Right forelimb (tissue), 1 donor: ENCODE measurements at regions not wholly inside any gene's neighbourhood (a gene's known extent, or its start where the extent isn't known, plus 50 kb on each side); places are given as distances from the start of the nearest gene placed in this dataset.
A peak's percentile ranks its signal among the peaks of the same experiment; 100 is the strongest.
"Not testable (repeated sequence)": the region's sequence is repeated elsewhere in the genome, so short reads cannot be mapped to it uniquely, and the experiment has no call there.

Experiments used
- DNase-seq: peaks from one replicate; pipeline ENCODE4 v3.0.0-alpha.2; 2018

DNA sequence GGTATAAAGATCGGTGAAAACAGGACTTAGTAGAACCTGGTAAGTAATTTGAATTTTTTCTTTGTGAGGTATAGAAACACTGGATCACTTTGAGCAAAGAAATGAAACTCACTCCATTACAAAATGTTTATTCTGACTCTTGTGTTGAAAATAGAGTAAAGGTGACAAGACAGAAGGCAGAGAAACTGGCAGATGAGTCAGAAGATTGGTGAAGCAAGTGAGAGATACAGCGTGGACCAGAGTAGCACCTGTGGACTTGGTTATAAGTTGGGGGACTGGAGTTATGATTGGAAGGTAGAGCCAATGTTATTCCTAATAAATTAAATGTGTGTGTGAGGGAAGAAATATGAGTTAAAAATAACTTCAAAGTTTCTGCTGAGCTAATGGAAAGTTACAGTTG, 620.9 kb downstream of the ZWINT start:
- no peak for DNase-seq

GRCh38 chr10:55734112-55734511, 626.9 kb downstream of the ZWINT start:
- no peak for DNase-seq

DNA sequence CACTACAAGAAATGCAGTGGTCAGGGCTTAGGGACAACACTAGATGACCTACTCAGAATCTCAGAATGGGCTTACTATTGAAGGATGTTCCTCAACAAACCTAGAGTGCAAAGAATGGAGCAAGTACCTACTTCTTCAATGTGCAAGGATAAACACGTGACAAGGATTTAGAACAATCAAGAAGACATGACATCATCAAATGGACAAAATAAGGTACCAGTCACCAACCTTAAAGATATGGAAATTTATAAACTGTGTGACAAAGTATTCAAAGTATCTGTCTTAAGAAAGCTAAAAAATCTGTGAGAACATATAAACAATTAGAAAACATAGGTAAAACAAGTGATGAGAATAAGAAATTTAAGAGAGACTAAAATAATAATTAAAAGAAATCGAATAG, 656.1 kb downstream of the ZWINT start:
- no peak for DNase-seq

GRCh38 chr10:55668326-55668922, 692.6 kb downstream of the ZWINT start:
- DNase-seq: no peak

DNA sequence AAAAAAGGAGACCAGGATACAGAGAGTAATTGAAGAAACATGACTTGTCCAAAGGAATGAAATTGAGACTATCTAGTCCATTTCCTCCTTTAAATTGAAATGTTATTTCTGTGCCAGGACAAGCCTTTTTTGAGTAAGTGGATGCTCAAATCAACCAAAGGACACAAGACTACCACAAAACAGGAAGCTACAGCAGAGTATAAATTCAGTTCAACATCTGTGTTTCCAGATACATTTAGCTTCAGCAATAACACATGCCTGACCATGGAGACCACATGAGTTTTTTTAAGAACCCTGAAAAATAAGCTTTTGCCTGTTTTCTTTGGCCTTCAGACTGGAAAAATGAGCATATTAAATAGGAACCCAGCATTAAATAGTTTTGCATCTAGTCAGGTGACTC, 707.5 kb downstream of the ZWINT start:
- DNase-seq: no peak

GRCh38 chr10:55641601-55642000, 719.5 kb downstream of the ZWINT start:
- DNase-seq: no peak

GRCh38 chr10:55631071-55631654, 729.9 kb downstream of the ZWINT start:
- DNase-seq: peak; percentile 78

DNA sequence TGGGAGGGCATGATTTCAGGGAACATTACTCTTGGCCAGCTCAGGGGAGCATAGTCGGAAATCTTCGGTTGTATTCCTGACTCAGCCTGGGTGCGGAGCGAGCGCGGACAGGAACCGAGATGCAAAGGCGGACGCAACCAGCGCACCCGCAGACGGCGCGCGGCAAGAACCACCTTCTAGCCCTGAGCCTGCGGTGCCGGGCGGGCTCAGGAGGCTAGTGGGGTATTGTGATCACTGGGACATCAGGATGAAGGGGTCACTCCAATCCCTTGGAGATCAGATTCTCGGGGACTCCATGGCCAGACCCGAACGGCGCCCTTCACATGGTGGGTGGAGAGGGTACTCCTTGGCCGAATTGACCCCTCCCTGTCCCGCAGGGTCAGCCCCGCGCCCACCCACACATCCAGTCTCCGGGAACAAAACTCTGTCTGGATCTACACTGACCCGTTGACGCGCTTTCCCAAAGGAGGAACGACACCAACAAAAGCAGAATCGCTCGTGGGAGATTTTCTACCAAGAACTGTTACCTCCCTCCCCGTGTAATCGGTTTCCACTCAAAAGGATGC, 730.5 kb downstream of the ZWINT start:
- peak; percentile 56 for DNase-seq

- peak; percentile 73 for DNase-seq
These were observed 731.1 kb downstream of the ZWINT start for GRCh38 chr10:55629793-55630490.

DNA sequence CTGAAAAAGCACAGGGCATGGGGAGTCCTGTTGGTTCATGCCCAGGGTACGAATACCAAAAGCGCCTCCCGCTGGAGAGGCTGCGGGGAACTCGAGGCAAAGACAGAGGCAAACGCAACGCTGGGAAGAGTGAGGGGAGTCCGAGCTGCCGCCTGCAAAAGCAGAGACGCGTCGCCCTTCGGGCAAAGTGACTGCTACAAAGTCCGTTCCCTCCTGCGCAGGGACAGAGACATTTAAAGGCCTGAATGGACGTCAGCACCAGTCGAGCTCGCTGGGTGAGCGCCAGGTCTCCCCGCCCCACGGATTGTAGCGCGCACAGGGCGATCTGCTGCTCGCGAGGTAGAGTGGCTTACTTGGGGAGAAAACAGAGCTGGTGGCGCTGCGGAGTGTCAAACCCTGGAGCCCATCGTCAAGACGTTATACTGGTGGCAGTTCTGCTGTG, 732.8 kb downstream of the ZWINT start:
- peak; percentile 49 for DNase-seq

- DNase-seq: no peak
These were observed 733.5 kb downstream of the ZWINT start for GRCh38 chr10:55627501-55628051.

DNA sequence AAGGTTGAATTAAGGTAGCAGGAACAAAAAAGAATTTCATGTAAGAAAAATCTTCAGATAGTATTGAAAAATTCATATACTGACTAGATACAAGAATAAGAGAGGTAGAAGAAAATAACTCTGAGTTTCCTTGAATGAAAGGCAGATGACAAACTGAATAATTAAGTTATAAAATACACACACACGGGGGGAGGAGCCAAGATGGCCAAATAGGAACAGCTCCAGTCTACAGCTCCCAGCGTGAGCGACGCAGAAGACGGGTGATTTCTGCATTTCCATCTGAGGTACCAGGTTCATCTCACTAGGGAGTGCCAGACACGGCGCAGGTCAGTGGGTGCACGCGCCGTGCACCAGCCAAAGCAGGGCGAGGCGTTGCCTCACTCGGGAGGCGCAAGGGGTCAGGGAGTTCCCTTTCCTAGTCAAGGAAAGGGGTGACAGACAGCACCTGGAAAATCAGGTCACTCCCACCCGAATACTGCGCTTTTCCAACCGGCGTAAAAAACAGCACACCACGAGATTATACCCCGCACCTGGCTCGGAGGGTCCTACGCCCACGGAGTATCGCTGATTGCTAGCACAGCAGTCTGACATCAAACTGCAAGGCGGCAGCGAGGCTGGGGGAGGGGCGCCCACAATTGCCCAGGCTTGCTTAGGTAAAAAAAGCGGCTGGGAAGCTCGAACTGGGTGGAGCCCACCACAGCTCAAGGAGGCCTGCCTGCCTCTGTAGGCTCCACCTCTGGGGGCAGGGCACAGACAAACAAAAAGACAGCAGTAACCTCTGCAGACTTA, 759.2 kb downstream of the ZWINT start:
- not testable (repeated sequence) for DNase-seq

DNA sequence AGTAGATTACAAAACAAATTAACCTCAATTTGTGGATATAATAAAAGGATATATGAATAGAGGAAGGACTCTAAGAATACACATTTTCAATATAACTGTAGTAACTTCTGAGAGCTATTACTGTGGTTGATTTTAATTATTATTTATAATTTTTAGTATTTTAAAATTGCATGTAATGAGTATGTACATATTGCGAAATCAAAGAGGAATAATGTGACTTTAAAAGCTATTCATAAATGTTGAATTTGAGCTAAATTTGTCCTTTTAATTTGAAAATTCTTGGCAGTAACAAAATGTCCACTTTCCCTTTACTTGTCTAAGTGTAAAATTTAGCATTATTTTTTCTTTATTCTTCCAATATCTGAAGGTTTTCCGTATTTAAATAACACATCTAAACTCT, 750.6 kb upstream of the PCDH15 start:
- DNase-seq: no peak

DNA sequence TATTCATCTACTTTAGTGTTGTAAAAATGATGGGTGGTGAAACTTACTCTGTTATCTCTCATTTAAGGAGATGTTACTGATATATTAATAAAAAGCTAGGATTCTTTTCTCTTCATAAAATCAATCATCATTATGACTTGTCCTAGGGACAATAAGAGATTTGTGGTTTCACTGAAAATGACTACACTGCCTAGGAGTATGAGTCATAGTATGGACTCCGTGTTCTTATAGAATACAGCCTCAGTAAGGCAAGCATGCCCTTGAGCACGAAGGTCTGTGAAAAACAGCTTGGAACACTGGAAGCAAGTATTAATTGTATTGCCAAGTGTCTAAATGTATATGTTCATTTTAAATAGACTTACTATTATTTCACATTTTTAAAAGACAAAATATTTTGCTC, 749.2 kb upstream of the PCDH15 start:
- no peak for DNase-seq

DNA sequence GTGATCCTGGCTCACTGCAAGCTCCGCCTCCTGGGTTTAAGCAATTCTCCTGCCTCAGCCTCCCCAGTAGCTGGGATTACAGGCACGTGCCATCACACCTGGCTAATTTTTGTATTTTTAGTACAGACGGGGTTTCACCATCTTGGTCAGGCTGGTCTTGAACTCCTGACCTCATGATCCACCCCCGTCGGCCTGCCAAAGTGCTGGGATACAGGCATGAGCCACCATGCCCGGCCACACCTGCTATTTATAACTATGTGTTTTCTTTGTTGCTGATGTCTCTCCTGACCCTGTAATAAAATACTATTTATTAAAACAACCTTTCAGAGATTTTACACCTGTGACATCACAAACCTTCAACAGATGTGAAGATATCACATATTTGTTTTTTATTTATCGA, 736.5 kb upstream of the PCDH15 start:
- not testable (repeated sequence) for DNase-seq

- no peak for DNase-seq
These were observed 718.2 kb upstream of the PCDH15 start for GRCh38 chr10:55519264-55519663.

- DNase-seq: not testable (repeated sequence)
These were observed 717.4 kb upstream of the PCDH15 start for GRCh38 chr10:55518416-55518815.

DNA sequence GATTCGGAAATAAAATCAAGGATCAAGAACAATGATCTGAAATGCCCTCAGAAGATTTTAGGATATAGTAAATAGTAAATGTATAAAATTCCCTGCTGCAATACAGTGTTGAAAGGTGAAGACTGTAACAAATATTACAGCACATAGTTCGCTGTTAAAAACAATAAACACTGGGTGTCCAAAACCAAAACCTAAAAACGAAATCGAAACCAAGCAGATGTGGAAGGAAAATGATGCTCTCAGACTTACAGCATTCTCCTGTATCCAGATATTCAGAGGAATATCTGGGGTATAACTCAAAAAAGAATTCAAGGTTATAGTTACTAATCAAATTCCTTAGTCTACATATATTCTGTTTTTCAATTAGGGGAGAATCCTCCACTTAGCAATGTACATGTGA, 708.1 kb upstream of the PCDH15 start:
- no peak for DNase-seq

GRCh38 chr10:55500931-55501559, 700.0 kb upstream of the PCDH15 start:
- no peak for DNase-seq

GRCh38 chr10:55497893-55498499, 697.0 kb upstream of the PCDH15 start:
- DNase-seq: no peak

GRCh38 chr10:55495555-55495954, 694.5 kb upstream of the PCDH15 start:
- DNase-seq: no peak

DNA sequence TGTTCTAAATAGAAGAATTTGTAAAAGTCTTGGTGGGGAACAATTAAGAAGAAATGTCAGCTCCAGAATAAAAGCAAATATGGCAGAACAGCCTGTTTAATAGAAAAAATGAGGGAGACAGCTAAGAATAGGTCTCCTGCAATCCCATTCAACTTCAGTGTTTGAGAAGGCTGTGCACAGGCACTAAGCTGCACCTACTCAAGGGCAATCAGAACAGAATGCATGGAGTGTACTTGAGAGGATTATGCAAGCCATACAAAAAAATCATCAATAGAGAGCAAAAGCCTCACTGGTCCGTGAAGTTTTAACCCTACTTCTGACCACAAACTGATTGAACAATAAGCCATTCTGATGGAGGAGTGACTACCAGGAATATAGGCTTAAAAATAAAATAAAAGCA, 690.7 kb upstream of the PCDH15 start:
- DNase-seq: no peak
